D721Med (cell line): ENCODE measurements at regions not wholly inside any gene's neighbourhood (a gene's known extent, or its start where the extent isn't known, plus 50 kb on each side); places are given as distances from the start of the nearest gene placed in this dataset.

Experiments
- DNase-seq: peaks from one replicate; pipeline ENCODE4 v3.0.0; 2011; ENCODE audit warnings: low spot score; ENCODE audit not compliant: insufficient read length
- FAIRE-seq: peaks from 2 replicates; lab custom pipeline; 2011; peaks lifted over from hg19 to GRCh38; lab: Jason Lieb, UNC
- TF ChIP-seq, protein P1 (sequence below): IDR thresholded peaks from 2 replicates; pipeline ENCODE4 v1.5.1; 2012; ENCODE audit warnings: mild to moderate bottlenecking, control low read depth; ENCODE audit not compliant: insufficient read depth; ENCODE audit errors: missing control alignments

DNA sequence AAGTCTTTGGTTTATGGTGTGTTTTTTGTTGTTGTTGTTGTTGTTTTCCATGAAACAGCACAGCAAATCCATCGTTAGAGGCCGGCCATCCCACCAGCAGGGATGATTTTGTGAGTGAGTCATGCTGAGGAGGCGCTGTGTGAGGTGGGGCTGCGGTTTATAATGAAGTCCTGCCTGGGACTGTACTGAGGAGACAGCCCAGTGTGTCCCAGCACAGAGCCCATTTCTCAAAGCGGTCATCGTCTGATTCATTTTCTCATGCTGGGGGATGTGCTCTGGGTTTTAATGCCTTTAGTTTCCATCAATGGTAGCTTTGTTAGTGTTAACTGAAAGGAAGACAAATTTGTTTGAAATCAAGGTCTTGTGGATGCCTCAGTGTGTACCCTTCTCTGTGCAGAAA lies 129.3 kb upstream of the SERP2 start:
- FAIRE-seq: no peak
- TF ChIP-seq, protein P1, sequence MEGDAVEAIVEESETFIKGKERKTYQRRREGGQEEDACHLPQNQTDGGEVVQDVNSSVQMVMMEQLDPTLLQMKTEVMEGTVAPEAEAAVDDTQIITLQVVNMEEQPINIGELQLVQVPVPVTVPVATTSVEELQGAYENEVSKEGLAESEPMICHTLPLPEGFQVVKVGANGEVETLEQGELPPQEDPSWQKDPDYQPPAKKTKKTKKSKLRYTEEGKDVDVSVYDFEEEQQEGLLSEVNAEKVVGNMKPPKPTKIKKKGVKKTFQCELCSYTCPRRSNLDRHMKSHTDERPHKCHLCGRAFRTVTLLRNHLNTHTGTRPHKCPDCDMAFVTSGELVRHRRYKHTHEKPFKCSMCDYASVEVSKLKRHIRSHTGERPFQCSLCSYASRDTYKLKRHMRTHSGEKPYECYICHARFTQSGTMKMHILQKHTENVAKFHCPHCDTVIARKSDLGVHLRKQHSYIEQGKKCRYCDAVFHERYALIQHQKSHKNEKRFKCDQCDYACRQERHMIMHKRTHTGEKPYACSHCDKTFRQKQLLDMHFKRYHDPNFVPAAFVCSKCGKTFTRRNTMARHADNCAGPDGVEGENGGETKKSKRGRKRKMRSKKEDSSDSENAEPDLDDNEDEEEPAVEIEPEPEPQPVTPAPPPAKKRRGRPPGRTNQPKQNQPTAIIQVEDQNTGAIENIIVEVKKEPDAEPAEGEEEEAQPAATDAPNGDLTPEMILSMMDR: no peak
- no peak for DNase-seq

DNA sequence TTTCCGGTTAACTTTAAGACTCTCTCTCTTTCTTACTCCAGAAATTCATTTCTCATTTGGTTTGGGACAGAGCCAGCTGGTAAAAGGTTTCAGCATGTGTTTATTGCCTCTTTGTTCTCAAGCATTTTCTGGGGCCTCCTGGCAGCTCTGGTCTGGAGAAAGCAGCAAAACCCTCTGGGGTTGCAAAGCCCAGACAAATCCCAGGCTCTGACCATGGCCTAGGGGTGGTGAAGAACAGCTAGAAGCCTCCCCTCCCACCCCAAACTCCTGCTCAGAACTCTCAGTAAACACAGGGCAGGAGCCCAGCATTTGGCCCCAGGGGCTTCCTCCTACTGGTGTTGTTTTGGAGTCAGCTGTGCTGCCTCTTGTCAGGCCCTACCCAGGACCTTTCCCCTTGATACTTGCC lies 124.2 kb upstream of the SERP2 start:
- DNase-seq: no peak
- TF ChIP-seq, protein P1: no peak
- no peak for FAIRE-seq

DNA sequence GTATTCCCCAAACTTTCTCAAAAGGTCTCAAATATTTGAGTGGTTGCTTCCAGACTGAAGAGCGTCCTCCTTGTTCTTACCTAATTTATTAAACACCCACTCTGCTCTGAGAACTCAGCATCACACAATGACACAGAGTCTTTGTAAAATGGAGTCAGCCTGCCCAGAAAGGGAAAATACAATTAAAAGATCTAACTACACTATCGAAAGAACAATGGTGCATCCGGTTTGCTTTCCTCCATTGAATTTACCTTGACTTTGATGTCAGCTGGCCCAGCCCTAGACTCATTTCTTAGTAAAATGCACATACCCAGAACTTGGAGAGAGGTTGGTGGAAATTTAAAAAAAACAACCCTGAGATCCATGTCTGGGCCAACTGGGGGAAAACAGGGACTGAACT lies 120.7 kb upstream of the SERP2 start:
- TF ChIP-seq, protein P1: no peak
- no peak for FAIRE-seq

DNA sequence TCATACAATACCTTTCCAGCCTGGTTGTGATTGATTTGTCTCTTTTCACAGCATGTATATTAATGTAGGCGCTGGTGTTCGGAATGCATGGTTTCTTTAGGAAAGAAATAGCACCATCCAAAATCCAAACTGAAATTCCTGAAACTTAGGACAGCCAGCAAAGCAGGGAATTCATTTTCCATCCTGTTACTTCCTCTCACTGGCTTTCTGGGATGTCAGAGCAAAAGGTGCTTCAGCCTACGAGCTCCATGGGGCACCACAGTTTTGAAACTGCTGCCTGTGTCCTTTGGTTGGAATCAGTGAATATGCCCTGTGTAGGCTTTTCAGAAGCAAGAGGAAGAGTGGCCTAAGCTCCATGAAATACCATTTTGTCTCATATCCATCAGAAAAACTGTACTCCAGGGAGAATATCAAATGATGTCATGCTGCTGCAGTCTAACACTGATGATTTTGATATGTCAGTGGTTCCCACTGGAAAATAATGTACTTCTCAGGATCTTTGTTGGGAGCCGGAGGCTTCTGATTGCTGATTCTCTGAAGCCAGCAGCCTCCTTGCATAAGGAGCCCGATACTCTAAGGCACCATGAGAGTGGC lies 117.8 kb upstream of the SERP2 start:
- TF ChIP-seq, protein P1: no peak
- DNase-seq (no peak), FAIRE-seq (no peak)

More for the DNA sequence above, 120.7 kb upstream of the SERP2 start:
- DNase-seq: no peak

DNA sequence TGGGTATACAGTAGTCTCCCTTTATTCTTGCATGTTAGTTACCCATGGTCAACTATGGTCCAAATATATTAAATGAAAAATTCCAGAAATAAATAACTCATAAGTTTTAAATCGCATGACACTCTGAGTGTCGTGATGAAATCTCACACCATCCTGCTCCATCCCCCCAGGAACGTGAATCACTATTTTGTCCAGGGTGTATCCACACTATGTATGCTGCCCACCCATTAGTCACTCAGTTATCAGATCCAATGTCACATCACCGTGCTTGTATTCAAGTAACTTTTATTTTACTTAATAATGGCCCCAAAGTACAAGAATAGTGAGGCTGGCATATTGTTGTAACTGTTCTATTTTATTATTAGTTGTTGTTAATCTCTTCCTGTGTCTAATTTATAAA lies 115.8 kb upstream of the SERP2 start:
- no peak for DNase-seq
- TF ChIP-seq, protein P1: no peak
- FAIRE-seq: no peak

DNA sequence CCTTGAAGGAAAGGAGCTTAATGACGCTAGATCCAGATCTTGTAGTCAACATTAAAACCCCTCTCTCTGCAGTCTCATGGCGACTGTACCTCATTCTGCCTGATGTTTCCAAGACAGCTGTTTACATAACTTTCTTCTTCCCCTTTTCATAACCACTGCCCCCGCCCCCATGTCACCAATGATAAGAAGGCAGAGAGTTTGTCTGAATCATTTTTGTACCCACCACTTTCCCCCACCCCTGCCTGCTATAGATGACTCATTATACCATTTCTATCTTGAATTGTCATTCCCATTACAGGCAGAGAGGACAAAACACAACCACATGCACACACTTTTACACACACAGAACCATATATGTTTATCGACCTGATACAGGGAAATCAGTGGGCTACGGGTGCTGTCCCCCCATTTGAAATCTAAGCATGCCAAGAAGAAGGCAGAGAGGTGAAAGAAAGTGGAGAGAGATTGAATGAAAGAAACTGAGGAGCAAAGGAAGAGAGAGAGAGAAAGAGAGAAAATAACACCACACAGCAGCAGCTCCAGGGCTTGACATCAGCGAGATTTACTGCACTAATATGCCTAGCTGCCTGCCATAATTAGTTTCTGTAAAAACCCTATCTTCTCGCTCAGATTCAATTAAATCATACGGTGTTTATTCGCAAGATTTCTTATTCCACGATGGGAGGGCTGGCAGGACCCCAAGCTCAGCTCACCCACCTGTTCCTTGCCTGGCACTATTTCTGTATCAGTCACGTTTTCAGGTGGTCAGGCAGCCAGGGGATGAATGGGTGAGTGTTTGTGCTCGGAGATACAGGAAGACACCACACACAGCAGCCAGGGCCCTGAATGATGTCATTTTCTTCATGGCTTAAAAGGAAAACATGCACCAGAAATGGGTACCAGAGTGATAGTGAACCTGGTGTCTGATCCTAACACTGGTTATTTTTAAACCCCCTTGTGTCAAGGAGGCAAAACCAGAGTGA lies 114.3 kb upstream of the SERP2 start:
- no peak for FAIRE-seq
- DNase-seq: no peak
- TF ChIP-seq, protein P1: no peak
